ENCODE measurements at regions not wholly inside any gene's neighbourhood (a gene's known extent, or its start where the extent isn't known, plus 50 kb on each side); places are given as distances from the start of the nearest gene placed in this dataset.

DNA sequence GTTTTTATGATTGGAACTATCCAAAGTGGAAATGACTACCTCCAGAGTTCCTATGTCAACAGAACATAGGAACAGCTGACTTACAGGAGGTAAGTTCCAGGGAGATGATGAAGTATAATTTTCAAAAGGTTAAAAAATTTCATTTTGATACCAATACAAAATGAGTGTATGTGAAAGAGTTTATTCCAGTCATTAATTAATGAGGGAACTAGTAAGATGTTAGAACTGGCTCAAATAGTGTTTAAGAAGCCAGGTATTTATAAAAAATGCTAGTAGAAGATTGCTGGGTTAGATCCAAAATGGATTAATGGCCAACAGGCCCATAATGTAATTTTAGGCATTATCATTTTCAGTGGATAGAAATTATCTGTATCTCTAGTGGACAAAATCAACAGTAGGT, 227.7 kb upstream of the ZBED5 start:
- Mint-ChIP-seq H3K9me3 (peaks cover 5% of the 10 kb centered on the region), H3K4me3 (no peak overlapping the region), H3K27ac (no peak overlapping the region), H3K27me3 (ENCODE audit: insufficient read depth) (peaks cover 2% of the 10 kb centered on the region), H3K36me3 (ENCODE audit: low read depth) (no peaks in the 10 kb centered on the region), H3K4me1 (no peaks in the 10 kb centered on the region)
- Histone ChIP-seq H3K9me3 (ENCODE audit: control insufficient read depth, low read length) (peaks cover 4% of the 10 kb centered on the region), H3K4me1 (ENCODE audit: control insufficient read depth, insufficient read depth, low read length) (no peaks in the 10 kb centered on the region), H3K9ac (ENCODE audit: extremely low read depth, low read length, poor library complexity, severe bottlenecking) (no peak overlapping the region), H3K27me3 (ENCODE audit: control insufficient read depth, insufficient read depth, low read length, poor library complexity, severe bottlenecking) (peaks cover 4% of the 10 kb centered on the region), H3K27ac (ENCODE audit: low read depth, low read length) (no peak overlapping the region), H3K4me3 (ENCODE audit: low read length) (no peak overlapping the region), H3K36me3 (ENCODE audit: control insufficient read depth, insufficient read depth, low read length) (no peaks in the 10 kb centered on the region)
- TF ChIP-seq, protein P1, sequence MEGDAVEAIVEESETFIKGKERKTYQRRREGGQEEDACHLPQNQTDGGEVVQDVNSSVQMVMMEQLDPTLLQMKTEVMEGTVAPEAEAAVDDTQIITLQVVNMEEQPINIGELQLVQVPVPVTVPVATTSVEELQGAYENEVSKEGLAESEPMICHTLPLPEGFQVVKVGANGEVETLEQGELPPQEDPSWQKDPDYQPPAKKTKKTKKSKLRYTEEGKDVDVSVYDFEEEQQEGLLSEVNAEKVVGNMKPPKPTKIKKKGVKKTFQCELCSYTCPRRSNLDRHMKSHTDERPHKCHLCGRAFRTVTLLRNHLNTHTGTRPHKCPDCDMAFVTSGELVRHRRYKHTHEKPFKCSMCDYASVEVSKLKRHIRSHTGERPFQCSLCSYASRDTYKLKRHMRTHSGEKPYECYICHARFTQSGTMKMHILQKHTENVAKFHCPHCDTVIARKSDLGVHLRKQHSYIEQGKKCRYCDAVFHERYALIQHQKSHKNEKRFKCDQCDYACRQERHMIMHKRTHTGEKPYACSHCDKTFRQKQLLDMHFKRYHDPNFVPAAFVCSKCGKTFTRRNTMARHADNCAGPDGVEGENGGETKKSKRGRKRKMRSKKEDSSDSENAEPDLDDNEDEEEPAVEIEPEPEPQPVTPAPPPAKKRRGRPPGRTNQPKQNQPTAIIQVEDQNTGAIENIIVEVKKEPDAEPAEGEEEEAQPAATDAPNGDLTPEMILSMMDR (conservative IDR thresholded peaks at IDR 0.05): no peak
- DNase-seq: no peak

DNA sequence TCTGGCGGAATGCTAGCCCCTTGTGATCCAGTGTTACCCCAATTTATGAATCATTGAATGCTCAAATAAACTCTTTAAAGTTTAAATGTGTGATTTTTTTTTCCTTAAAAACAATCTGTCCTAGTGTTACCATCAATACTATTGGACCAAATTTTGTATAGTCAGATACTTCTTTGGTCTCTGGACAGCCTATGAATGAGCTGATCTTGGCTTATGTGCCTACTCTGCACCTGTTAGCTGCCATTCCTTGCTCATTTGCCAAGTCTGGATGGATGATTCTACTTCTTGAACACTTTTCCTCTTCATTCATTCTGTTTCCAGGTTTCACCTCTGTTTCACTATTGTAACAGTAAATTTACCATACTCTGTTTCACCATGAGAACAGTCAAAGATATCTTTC, 226.5 kb upstream of the ZBED5 start:
- Mint-ChIP-seq H3K9me3 (no peaks in the 10 kb centered on the region), H3K27me3 (ENCODE audit: insufficient read depth) (peaks cover 13% of the 10 kb centered on the region), H3K4me3 (no peak overlapping the region), H3K27ac (no peak overlapping the region), H3K36me3 (ENCODE audit: low read depth) (no peaks in the 10 kb centered on the region), H3K4me1 (no peaks in the 10 kb centered on the region)
- Histone ChIP-seq H3K36me3 (ENCODE audit: control insufficient read depth, insufficient read depth, low read length) (no peaks in the 10 kb centered on the region), H3K27ac (ENCODE audit: low read depth, low read length) (no peak overlapping the region), H3K4me3 (ENCODE audit: low read length) (no peak overlapping the region), H3K27me3 (ENCODE audit: control insufficient read depth, insufficient read depth, low read length, poor library complexity, severe bottlenecking) (peaks cover 4% of the 10 kb centered on the region), H3K9ac (ENCODE audit: extremely low read depth, low read length, poor library complexity, severe bottlenecking) (no peak overlapping the region), H3K9me3 (ENCODE audit: control insufficient read depth, low read length) (no peaks in the 10 kb centered on the region), H3K4me1 (ENCODE audit: control insufficient read depth, insufficient read depth, low read length) (no peaks in the 10 kb centered on the region)
- 74% methylated on average over 1 of the region's 1 CpG; no CpG with 5 or more reads in 1 of the 2 experiments for WGBS, 2 experiments (ENCODE audit: insufficient coverage in 1 of 2, insufficient read length in 1 of 2)
- no peak for DNase-seq
- TF ChIP-seq, protein P1 (conservative IDR thresholded peaks at IDR 0.05): no peak

DNA sequence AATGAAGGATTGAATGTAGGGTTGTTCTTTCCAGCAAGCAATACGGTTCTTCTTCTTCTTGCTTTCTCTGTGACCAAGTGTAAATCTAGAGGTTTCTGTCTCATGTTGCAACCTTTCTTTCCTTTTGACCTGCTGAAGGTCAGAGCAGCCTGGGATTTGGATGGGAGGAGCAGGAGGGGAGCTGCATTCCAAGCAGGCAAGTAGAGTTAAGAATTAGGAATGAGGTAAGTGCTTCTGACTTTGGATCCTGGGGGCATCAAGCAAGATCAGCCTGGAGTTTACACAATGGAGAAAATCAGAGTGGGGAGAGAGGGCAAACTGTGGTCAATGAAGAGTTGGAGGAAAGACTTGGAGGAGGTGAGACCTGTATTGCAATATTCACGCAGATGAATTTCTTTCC, 225.6 kb upstream of the ZBED5 start:
- 87 to 100% methylated on average over 1 to 2 of the region's 2 CpGs for WGBS, 2 experiments (ENCODE audit: insufficient coverage in 1 of 2, insufficient read length in 1 of 2)
- no peak overlapping the region for H3K9ac ChIP-seq (ENCODE audit: extremely low read depth, low read length, poor library complexity, severe bottlenecking)
- H3K36me3 ChIP-seq (ENCODE audit: control insufficient read depth, insufficient read depth, low read length): no peaks in the 10 kb centered on the region
- H3K27ac ChIP-seq (ENCODE audit: low read depth, low read length): no peak overlapping the region
- TF ChIP-seq, protein P1 (conservative IDR thresholded peaks at IDR 0.05): no peak
- Mint-ChIP-seq H3K4me3 (no peak overlapping the region), H3K27ac (no peak overlapping the region), H3K36me3 (ENCODE audit: low read depth) (no peaks in the 10 kb centered on the region), H3K4me1 (no peaks in the 10 kb centered on the region), H3K27me3 (ENCODE audit: insufficient read depth) (peaks cover 13% of the 10 kb centered on the region), H3K9me3 (no peaks in the 10 kb centered on the region)
- H3K27me3 ChIP-seq (ENCODE audit: control insufficient read depth, insufficient read depth, low read length, poor library complexity, severe bottlenecking): peaks cover 11% of the 10 kb centered on the region
- no peak for DNase-seq
- H3K4me3 ChIP-seq (ENCODE audit: low read length): no peak overlapping the region
- H3K4me1 ChIP-seq (ENCODE audit: control insufficient read depth, insufficient read depth, low read length): no peaks in the 10 kb centered on the region
- no peaks in the 10 kb centered on the region for H3K9me3 ChIP-seq (ENCODE audit: control insufficient read depth, low read length)
